Tibial artery (tissue), 4 donors: ENCODE measurements at regions not wholly inside any gene's neighbourhood (a gene's known extent, or its start where the extent isn't known, plus 50 kb on each side); places are given as distances from the start of the nearest gene placed in this dataset.

Experiments
- DNase-seq, 2 donors: peaks; one replicate each; pipeline ENCODE4 v3.0.0-alpha.2; 2019
- H3K27ac ChIP-seq, 2 donors: fragments of 200-600 bp; sonication (generic) in 1 of 2; 1 replicate in 1 of 2; 2 replicates in 1 of 2; pipeline ENCODE4 v1.5.1; 2018 to 2019; ENCODE audit warnings: mild to moderate bottlenecking in 1 of 2
- H3K27me3 ChIP-seq, 2 donors: fragments of 200-600 bp; sonication (generic) in 1 of 2; one replicate each; pipeline versions ENCODE4 v1.5.1 to v1.6.0; 2016 to 2019
- H3K36me3 ChIP-seq, 3 donors: fragments of 200-600 bp; sonication (generic) in 2 of 3; one replicate each; pipeline ENCODE4 v1.5.1; 2016 to 2019; ENCODE audit warnings: mild to moderate bottlenecking in 2 of 3
- H3K4me1 ChIP-seq, 4 donors: fragments of 200-600 bp; sonication (generic) in 2 of 4; 1 replicate in 3 of 4; 2 replicates in 1 of 4; pipeline ENCODE4 v1.5.1; 2016 to 2019
- H3K4me3 ChIP-seq, 2 donors: fragments of 200-600 bp; sonication (generic) in 1 of 2; 1 replicate in 1 of 2; 2 replicates in 1 of 2; pipeline ENCODE4 v1.5.1; 2018 to 2019; ENCODE audit warnings: mild to moderate bottlenecking in 2 of 2
- H3K9me3 ChIP-seq, 3 donors: fragments of 200-600 bp; sonication (generic) in 1 of 3; one replicate each; pipeline ENCODE4 v1.5.1; 2016 to 2019
- CTCF ChIP-seq, 2 experiments: fragments of 200-600 bp in 1 of 2; fragments of 450-650 bp in 1 of 2; IDR thresholded peaks; one replicate each; pipeline ENCODE4 v1.5.1; 2017 to 2019; ENCODE audit warnings: antibody characterized with exemption in 2 of 2, mild to moderate bottlenecking in 1 of 2, moderate library complexity in 1 of 2
- intact Hi-C: fragments of 100-400 bp; cut with DNase I; formaldehyde crosslinking; loops from one replicate; pipeline ENCODE4 v1.15.0; 2023; ENCODE audit warnings: low total_unique reads

- no peak for TF ChIP-seq CTCF (IDR thresholded peaks at IDR 0.05)
Observed at GRCh38 chr12:91542666-91543065, 360.0 kb upstream of the DCN start.

DNA sequence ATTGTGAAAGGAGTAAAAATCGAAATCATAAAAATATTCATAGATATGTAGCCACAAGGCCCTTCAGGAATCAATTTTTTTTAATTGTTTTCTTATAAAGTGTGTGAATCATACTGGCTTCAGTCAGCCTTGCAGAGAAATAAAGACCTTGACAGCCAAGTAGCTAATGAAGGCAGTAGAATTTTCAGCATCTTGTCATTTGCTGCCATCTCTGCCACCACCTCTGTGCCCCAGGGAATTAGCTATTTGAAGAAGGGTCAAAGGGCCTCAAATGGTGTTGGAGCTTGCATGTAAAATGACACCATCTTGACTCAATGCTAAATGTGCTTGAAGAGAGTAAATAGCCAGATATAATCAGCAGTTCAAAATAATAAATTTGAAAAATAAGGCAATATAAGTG, 359.4 kb upstream of the DCN start:
- H3K9me3 ChIP-seq: no peaks in the 10 kb centered on the region
- DNase-seq: no peak
- H3K27me3 ChIP-seq: no peaks in the 10 kb centered on the region
- no peaks in the 10 kb centered on the region for H3K36me3 ChIP-seq
- H3K4me3 ChIP-seq: no peak overlapping the region
- no peaks in the 10 kb centered on the region for H3K4me1 ChIP-seq
- no peak for TF ChIP-seq CTCF (IDR thresholded peaks at IDR 0.05)
- intact Hi-C loops: no loop called here
- H3K27ac ChIP-seq: no peak overlapping the region

More at GRCh38 chr12:91542666-91543065, 360.0 kb upstream of the DCN start:
- H3K4me3 ChIP-seq: no peak overlapping the region
- H3K27ac ChIP-seq: no peak overlapping the region
- no peaks in the 10 kb centered on the region for H3K9me3 ChIP-seq
- no peak for DNase-seq
- no peaks in the 10 kb centered on the region for H3K36me3 ChIP-seq
- intact Hi-C loops: no loop called here
- no peaks in the 10 kb centered on the region for H3K4me1 ChIP-seq
- no peaks in the 10 kb centered on the region for H3K27me3 ChIP-seq

GRCh38 chr12:91538418-91538817, 355.8 kb upstream of the DCN start:
- Histone ChIP-seq H3K27ac (no peak overlapping the region), H3K9me3 (peaks cover 0 to 6% (median 4%) of the 10 kb centered on the region in 3 donors), H3K36me3 (no peaks in the 10 kb centered on the region), H3K27me3 (no peaks in the 10 kb centered on the region), H3K4me1 (no peaks in the 10 kb centered on the region), H3K4me3 (no peak overlapping the region)
- intact Hi-C loops: no loop called here
- no peak for DNase-seq
- TF ChIP-seq CTCF (IDR thresholded peaks at IDR 0.05): no peak

GRCh38 chr12:91533366-91533765, 350.7 kb upstream of the DCN start:
- peaks cover 0 to 13% (median 4%) of the 10 kb centered on the region in 3 donors for H3K9me3 ChIP-seq
- no peak for DNase-seq
- no peak overlapping the region for H3K4me3 ChIP-seq
- no peak overlapping the region for H3K27ac ChIP-seq
- H3K4me1 ChIP-seq: no peaks in the 10 kb centered on the region
- TF ChIP-seq CTCF (IDR thresholded peaks at IDR 0.05): no peak
- H3K27me3 ChIP-seq: no peaks in the 10 kb centered on the region
- no peaks in the 10 kb centered on the region for H3K36me3 ChIP-seq
- intact Hi-C loops: no loop called here

DNA sequence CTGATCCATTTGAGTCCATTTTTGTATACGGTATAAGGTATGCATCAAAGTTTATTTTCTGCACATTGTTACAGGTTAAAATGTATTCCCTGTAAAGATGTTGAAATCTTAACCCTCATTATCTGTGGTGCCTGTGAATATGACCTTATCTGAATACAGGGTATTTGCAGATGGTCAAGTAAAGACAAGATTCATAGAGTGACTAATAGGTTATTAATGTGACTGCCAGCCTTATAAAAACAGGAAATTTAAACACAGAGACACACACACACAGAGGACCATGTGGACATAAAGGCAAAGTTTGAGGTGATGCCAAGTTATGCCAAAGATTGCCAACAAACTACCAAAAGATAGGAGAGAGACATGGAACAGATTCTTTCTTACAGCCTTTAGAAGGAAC, 347.2 kb upstream of the DCN start:
- intact Hi-C loops: no loop called here
- no peaks in the 10 kb centered on the region for H3K4me1 ChIP-seq

More for the DNA sequence above, 347.2 kb upstream of the DCN start:
- Histone ChIP-seq H3K27me3 (no peaks in the 10 kb centered on the region), H3K36me3 (no peaks in the 10 kb centered on the region), H3K27ac (no peak overlapping the region), H3K4me3 (no peak overlapping the region), H3K9me3 (peaks cover 0 to 13% (median 4%) of the 10 kb centered on the region in 3 donors)
- TF ChIP-seq CTCF (IDR thresholded peaks at IDR 0.05): no peak
- no peak for DNase-seq
